ENCODE measurements at regions not wholly inside any gene's neighbourhood (a gene's known extent, or its start where the extent isn't known, plus 50 kb on each side); places are given as distances from the start of the nearest gene placed in this dataset.
"Not testable (repeated sequence)": the region's sequence is repeated elsewhere in the genome, so short reads cannot be mapped to it uniquely, and the experiment has no call there.

- TF ChIP-seq KLF8 (tag by site-specific recombination; IDR thresholded peaks at IDR 0.05); ZNF530 (tag by site-specific recombination; IDR thresholded peaks at IDR 0.05; ENCODE audit: low read depth): not testable (repeated sequence)
Observed at GRCh38 chr13:30054546-30054945, 204.1 kb upstream of the UBL3 start.
